HepG2 (cell line): ENCODE measurements at regions not wholly inside any gene's neighbourhood (a gene's known extent, or its start where the extent isn't known, plus 50 kb on each side); places are given as distances from the start of the nearest gene placed in this dataset.

ENCODE experiments used
- ATAC-seq: fragments of 200-7000 bp; cut with Tn5 transposase; 3 replicates; pipeline ENCODE4 v1.9.1; 2020; ENCODE audit warnings: mild to moderate bottlenecking, moderate library complexity
- BruUV-seq: library from RNA; stranded (reverse); fragments of 400-500 nt; replicated peaks from 2 replicates; lab custom pipeline; 2021; lab: Mats Ljungman, UMichigan
- CTCF ChIA-PET: fragments of 300-600 bp; formaldehyde crosslinking; extraction: SDS; loops from one replicate; lab custom pipeline; 2021; ENCODE audit warnings: low total read pairs, inconsistent platforms, low intra/inter-chr PET ratio; lab: Yijun Ruan, JAX
- POLR2A ChIA-PET: fragments of 350-600 bp; sonication (Branson Sonifier 250); formaldehyde crosslinking; loops from one replicate; lab custom pipeline; 2020; ENCODE audit warnings: antibody characterized with exemption, inconsistent platforms; lab: Yijun Ruan, JAX
- DNase-seq: peaks from one replicate; pipeline ENCODE4 v3.0.0-alpha.2; 2015; ENCODE audit warnings: low spot score
- FAIRE-seq: peaks from 3 replicates; lab custom pipeline; 2011; peaks lifted over from hg19 to GRCh38; lab: Jason Lieb, UNC
- H2AFZ ChIP-seq: one replicate; pipeline ENCODE4 v1.6.1; 2011; ENCODE audit warnings: low read length, inconsistent platforms
- H3K27ac ChIP-seq: fragments of 300-600 bp; 3 replicates; pipeline ENCODE4 v1.8.0; 2011; ENCODE audit warnings: mixed run types, mild to moderate bottlenecking, mixed read lengths, low read length, inconsistent platforms; ENCODE audit not compliant: insufficient read depth; ENCODE audit errors: extremely low read length
- H3K27me3 ChIP-seq, 2 experiments: fragments of 200-600 bp in 1 of 2; 2 replicates in 1 of 2; 3 replicates in 1 of 2; pipeline versions ENCODE4 v1.6.0 to v1.8.0; 2011; ENCODE audit warnings: low read length in 2 of 2, mild to moderate bottlenecking in 2 of 2, moderate library complexity in 2 of 2, inconsistent platforms in 1 of 2; ENCODE audit not compliant: insufficient read depth in 2 of 2, control insufficient read depth in 1 of 2
- H3K36me3 ChIP-seq, 2 experiments: fragments of 200-600 bp in 1 of 2; replicated peaks in 1 of 2; 2 replicates in 1 of 2; 3 replicates in 1 of 2; pipeline versions ENCODE4 v1.5.1 to v1.8.0; 2011; ENCODE audit warnings: low read length in 2 of 2, inconsistent platforms in 1 of 2; ENCODE audit not compliant: insufficient read depth in 2 of 2, control insufficient read depth in 1 of 2
- H3K4me1 ChIP-seq: 2 replicates; pipeline ENCODE4 v1.5.1; 2012; ENCODE audit warnings: low read length, inconsistent platforms; ENCODE audit not compliant: insufficient read depth
- H3K4me2 ChIP-seq: 2 replicates; pipeline ENCODE4 v1.6.0; 2011; ENCODE audit warnings: low read depth, low read length, inconsistent platforms
- H3K4me3 ChIP-seq, 3 experiments: fragments of 200-600 bp in 1 of 3; sonication (generic), shearing (Covaris generic) in 1 of 3; replicated peaks in 1 of 3; 2 replicates each; pipeline ENCODE4 v1.5.1; 2011 to 2016; ENCODE audit warnings: low read length in 3 of 3, inconsistent platforms in 2 of 3, low read depth in 2 of 3, mild to moderate bottlenecking in 2 of 3, control low read depth in 1 of 3, mixed read lengths in 1 of 3; ENCODE audit not compliant: insufficient read depth in 1 of 3
- H3K79me2 ChIP-seq: one replicate; pipeline ENCODE4 v1.6.1; 2011; ENCODE audit warnings: low read length, inconsistent platforms; ENCODE audit not compliant: insufficient read depth
- H3K9ac ChIP-seq: 2 replicates; pipeline ENCODE4 v1.6.0; 2011; ENCODE audit warnings: mild to moderate bottlenecking, low read depth, low read length, inconsistent platforms; ENCODE audit not compliant: insufficient read depth
- H3K9me3 ChIP-seq: 2 replicates; pipeline ENCODE4 v1.5.1; 2012; ENCODE audit warnings: mild to moderate bottlenecking, low read length
- H4K20me1 ChIP-seq: 2 replicates; pipeline ENCODE4 v1.6.0; 2011; ENCODE audit warnings: inconsistent platforms, mild to moderate bottlenecking, low read length, moderate library complexity; ENCODE audit not compliant: insufficient read depth
- PRDM15 ChIP-seq: sonication (generic); formaldehyde crosslinking; IDR thresholded peaks from 2 replicates; pipeline ENCODE4 v1.4.0; 2020; ENCODE audit warnings: missing genetic modification reagents
- ZFP41 ChIP-seq: sonication (generic); formaldehyde crosslinking; IDR thresholded peaks from 2 replicates; pipeline ENCODE4 v1.4.0; 2020; ENCODE audit warnings: mild to moderate bottlenecking, missing genetic modification reagents, borderline replicate concordance
- ZNF770 ChIP-seq: sonication (generic); formaldehyde crosslinking; IDR thresholded peaks from 2 replicates; pipeline ENCODE4 v1.5.0; 2020; ENCODE audit warnings: mild to moderate bottlenecking, missing genetic modification reagents
- WGBS: methylation state at CpG from one replicate; pipeline ENCODE4 v1.1.6; 2017; ENCODE audit warnings: low lambda C conversion rate; 5-methylcytosine and 5-hydroxymethylcytosine counted together
- in situ Hi-C: cut with HindIII; loops from 2 replicates; pipeline ENCODE4 v1.10.0; 2017; ENCODE audit warnings: low pct_unique_long_range_greater_than_20kb; ENCODE audit not compliant: extremely low pct_ligation_motif_present
- intact Hi-C: fragments of 100-400 bp; cut with micrococcal nuclease; formaldehyde crosslinking; loops from one replicate; pipeline ENCODE4 v1.10.0; 2022; ENCODE audit not compliant: unreplicated experiment

- Histone ChIP-seq H3K27ac (no peak overlapping the region), H3K4me3 (no peak overlapping the region), H4K20me1 (no peaks in the 10 kb centered on the region), H3K27me3 (peaks cover 0 to 17% of the 10 kb centered on the region in 2 experiments; a peak in 2 of 5 replicates), H3K4me1 (peaks cover 23% of the 10 kb centered on the region), H3K79me2 (no peaks in the 10 kb centered on the region), H2AFZ (no peak overlapping the region), H3K4me2 (no peak overlapping the region), H3K36me3 (no peaks in the 10 kb centered on the region), H3K9ac (no peak overlapping the region), H3K9me3 (no peaks in the 10 kb centered on the region)
- no TSS peak for BruUV-seq
- WGBS, result 56% methylated on average over 8 of the region's 14 CpGs
- FAIRE-seq, result no peak
- ChIA-PET POLR2A (no interaction called here), CTCF (no interaction called here)
- intact Hi-C loops, result no loop called here
- in situ Hi-C loops, result no loop called here
- TF ChIP-seq ZNF770 (CRISPR knock-in tag), result peak; percentile 63
- TF ChIP-seq ZFP41 (CRISPR knock-in tag), result no peak
- TF ChIP-seq PRDM15 (CRISPR knock-in tag), result no peak
- ATAC-seq, result no peak
- DNase-seq, result no peak
Observed at GRCh38 chr13:30107521-30108136, 199.7 kb downstream of the KATNAL1 start.
